H1 (cell line): ENCODE measurements at regions not wholly inside any gene's neighbourhood (a gene's known extent, or its start where the extent isn't known, plus 50 kb on each side); places are given as distances from the start of the nearest gene placed in this dataset.

ENCODE experiments used
- CTCF ChIA-PET: fragments of 300-600 bp; sonication (Branson Sonifier 250); formaldehyde crosslinking; loops from one replicate; lab custom pipeline; 2021; ENCODE audit not compliant: partially characterized antibody; lab: Charles Lee
- POLR2A ChIA-PET: fragments of 300-600 bp; sonication (Branson Sonifier 250); formaldehyde crosslinking; loops from one replicate; lab custom pipeline; 2021; ENCODE audit warnings: inconsistent platforms; ENCODE audit not compliant: partially characterized antibody; lab: Charles Lee
- DNase-seq, 2 experiments: peaks; one replicate each; pipeline versions ENCODE4 v3.0.0 to v3.0.0-alpha.2; 2010 to 2022; ENCODE audit warnings: low spot score in 2 of 2, low read depth in 1 of 2, mixed read lengths in 1 of 2
- FAIRE-seq: peaks from 2 replicates; lab custom pipeline; 2011; peaks lifted over from hg19 to GRCh38; lab: Jason Lieb, UNC
- H2AFZ ChIP-seq: 2 replicates; pipeline ENCODE4 v1.8.1; 2012; ENCODE audit warnings: low read length, inconsistent platforms
- H2AK5ac ChIP-seq: 2 replicates; pipeline ENCODE4 v1.6.1; 2013; ENCODE audit warnings: low read depth, low read length
- H2BK120ac ChIP-seq: replicated peaks from 2 replicates; pipeline ENCODE3; 2013; ENCODE audit warnings: low read depth, low read length, inconsistent platforms
- H2BK12ac ChIP-seq: 2 replicates; pipeline ENCODE4 v1.6.1; 2013; ENCODE audit warnings: low read depth, low read length
- H2BK15ac ChIP-seq: 2 replicates; pipeline ENCODE4 v1.6.1; 2013; ENCODE audit warnings: low read length
- H2BK20ac ChIP-seq: 2 replicates; pipeline ENCODE4 v1.6.1; 2013; ENCODE audit warnings: low read length
- H2BK5ac ChIP-seq: 2 replicates; pipeline ENCODE4 v1.6.1; 2013; ENCODE audit warnings: low read depth, low read length
- H3K14ac ChIP-seq: 2 replicates; pipeline ENCODE4 v1.6.1; 2013; ENCODE audit warnings: inconsistent platforms; ENCODE audit not compliant: insufficient read length
- H3K18ac ChIP-seq: 2 replicates; pipeline ENCODE4 v1.6.1; 2013; ENCODE audit warnings: low read length; ENCODE audit errors: extremely low read depth
- H3K23ac ChIP-seq: 2 replicates; pipeline ENCODE4 v1.6.1; 2013; ENCODE audit warnings: inconsistent platforms; ENCODE audit not compliant: insufficient read length
- H3K23me2 ChIP-seq: 2 replicates; pipeline ENCODE4 v1.6.1; 2013; ENCODE audit warnings: low read depth, low read length
- H3K27ac ChIP-seq: 2 replicates; pipeline ENCODE4 v1.6.1; 2011; ENCODE audit warnings: low read depth, low read length, inconsistent platforms
- H3K27me3 ChIP-seq, 4 experiments: replicated peaks in 1 of 4; 1 replicate in 1 of 4; 2 replicates in 3 of 4; pipeline versions ENCODE4 v1.6.1 to v1.8.1; 2011 to 2013; ENCODE audit warnings: low read length in 3 of 4, mild to moderate bottlenecking in 3 of 4, inconsistent platforms in 2 of 4, mixed read lengths in 2 of 4, moderate library complexity in 1 of 4; ENCODE audit not compliant: control insufficient read depth in 3 of 4, insufficient read depth in 3 of 4; ENCODE audit errors: extremely low read depth in 1 of 4
- H3K36me3 ChIP-seq, 4 experiments: 2 replicates each; pipeline versions ENCODE4 v1.6.1 to v1.8.1; 2011 to 2013; ENCODE audit warnings: mild to moderate bottlenecking in 4 of 4, low read length in 3 of 4, moderate library complexity in 2 of 4, control low read depth in 1 of 4, inconsistent platforms in 1 of 4; ENCODE audit not compliant: insufficient read depth in 4 of 4, control insufficient read depth in 2 of 4
- H3K4ac ChIP-seq: replicated peaks from 2 replicates; pipeline ENCODE3; 2013; ENCODE audit warnings: low read length, low read depth, mixed read lengths, inconsistent platforms; ENCODE audit not compliant: insufficient read length
- H3K4me1 ChIP-seq, 4 experiments: replicated peaks in 1 of 4; 1 replicate in 1 of 4; 2 replicates in 3 of 4; pipeline versions ENCODE4 v1.6.1 to v1.8.1; 2011 to 2013; ENCODE audit warnings: low read length in 3 of 4, inconsistent platforms in 2 of 4, mixed read lengths in 1 of 4; ENCODE audit not compliant: insufficient read depth in 4 of 4, control insufficient read depth in 3 of 4
- H3K4me2 ChIP-seq, 2 experiments: 2 replicates each; pipeline versions ENCODE4 v1.6.1 to v1.8.1; 2011 to 2013; ENCODE audit warnings: low read depth in 2 of 2, low read length in 2 of 2, control low read depth in 1 of 2, inconsistent platforms in 1 of 2, mild to moderate bottlenecking in 1 of 2; ENCODE audit not compliant: insufficient read depth in 1 of 2
- H3K4me3 ChIP-seq, 4 experiments: fragments of 200-600, 300-600 bp in 1 of 4; sonication (generic), shearing (Covaris generic), sonication (Bioruptor Twin) in 1 of 4; 2 replicates each; pipeline versions ENCODE4 v1.5.1 to v1.8.1; 2011 to 2016; ENCODE audit warnings: low read length in 4 of 4, low read depth in 3 of 4, control low read depth in 2 of 4, inconsistent platforms in 2 of 4, mild to moderate bottlenecking in 2 of 4, mixed read lengths in 1 of 4, moderate library complexity in 1 of 4; ENCODE audit not compliant: insufficient read depth in 2 of 4; ENCODE audit errors: extremely low read depth in 1 of 4
- H3K56ac ChIP-seq: replicated peaks from 2 replicates; pipeline ENCODE3; 2013; ENCODE audit warnings: low read depth, mild to moderate bottlenecking, mixed read lengths, low read length, inconsistent platforms; ENCODE audit not compliant: insufficient read length
- H3K79me1 ChIP-seq: 2 replicates; pipeline ENCODE4 v1.6.1; 2013; ENCODE audit warnings: low read depth, low read length, control low read depth
- H3K79me2 ChIP-seq, 2 experiments: 2 replicates each; pipeline versions ENCODE4 v1.6.1 to v1.8.1; 2012 to 2013; ENCODE audit warnings: low read length in 2 of 2, mild to moderate bottlenecking in 2 of 2, inconsistent platforms in 1 of 2; ENCODE audit not compliant: insufficient read depth in 2 of 2, control insufficient read depth in 1 of 2
- H3K9ac ChIP-seq, 4 experiments: replicated peaks in 1 of 4; 1 replicate in 1 of 4; 2 replicates in 3 of 4; pipeline versions ENCODE4 v1.6.1 to v1.8.1; 2011 to 2013; ENCODE audit warnings: low read depth in 3 of 4, low read length in 3 of 4, control low read depth in 2 of 4, mild to moderate bottlenecking in 2 of 4, moderate library complexity in 2 of 4, inconsistent platforms in 1 of 4; ENCODE audit errors: extremely low read depth in 1 of 4
- H3K9me3 ChIP-seq, 2 experiments: 2 replicates each; pipeline versions ENCODE4 v1.6.1 to v1.8.1; 2012 to 2013; ENCODE audit warnings: mild to moderate bottlenecking in 2 of 2, moderate library complexity in 2 of 2, control low read depth in 1 of 2, inconsistent platforms in 1 of 2, low read depth in 1 of 2, low read length in 1 of 2, mixed read lengths in 1 of 2; ENCODE audit not compliant: insufficient read depth in 2 of 2
- H4K20me1 ChIP-seq, 2 experiments: replicated peaks in 1 of 2; 2 replicates each; pipeline versions ENCODE3 to v1.8.1; 2011 to 2013; ENCODE audit warnings: inconsistent platforms in 2 of 2, low read length in 2 of 2, mild to moderate bottlenecking in 1 of 2; ENCODE audit not compliant: insufficient read depth in 2 of 2, control insufficient read depth in 1 of 2
- H4K5ac ChIP-seq: 2 replicates; pipeline ENCODE4 v1.6.1; 2013; ENCODE audit warnings: low read length, low read depth, mixed read lengths, inconsistent platforms; ENCODE audit not compliant: insufficient read length
- H4K8ac ChIP-seq: 2 replicates; pipeline ENCODE4 v1.8.0; 2013; ENCODE audit warnings: mild to moderate bottlenecking, moderate library complexity, low read length, inconsistent platforms; ENCODE audit not compliant: insufficient read depth; ENCODE audit errors: extremely low read depth
- H4K91ac ChIP-seq: replicated peaks from 2 replicates; pipeline ENCODE3; 2013; ENCODE audit warnings: low read length, mixed read lengths, inconsistent platforms; ENCODE audit not compliant: insufficient read length
- ASH2L ChIP-seq: fragments of 200-600, 300-600 bp; sonication (generic); IDR thresholded peaks from one replicate; pipeline ENCODE4 v1.7.1; 2017; ENCODE audit warnings: low read length
- BACH1 ChIP-seq: IDR thresholded peaks from 2 replicates; pipeline ENCODE4 v1.6.1; 2012; ENCODE audit warnings: low read length, improper control_type of control experiment
- CBX5 ChIP-seq: fragments of 300-800, 300-1000 bp; sonication (generic); IDR thresholded peaks from 2 replicates; pipeline ENCODE4 v1.7.1; 2016; ENCODE audit warnings: antibody characterized with exemption, low read length, low read depth
- EGR1 ChIP-seq: IDR thresholded peaks from 2 replicates; pipeline ENCODE4 v1.6.1; 2011; ENCODE audit warnings: low read depth, low read length, borderline replicate concordance
- EP300 ChIP-seq, 2 experiments: IDR thresholded peaks; 1 replicate in 1 of 2; 2 replicates in 1 of 2; pipeline ENCODE4 v1.6.1; 2011 to 2012; ENCODE audit warnings: low read depth in 2 of 2, low read length in 2 of 2, mild to moderate bottlenecking in 2 of 2, borderline replicate concordance in 1 of 2, inconsistent platforms in 1 of 2, moderate library complexity in 1 of 2
- POU5F1 ChIP-seq: IDR thresholded peaks from 2 replicates; pipeline ENCODE4 v1.6.1; 2011; ENCODE audit warnings: low read depth, mild to moderate bottlenecking, low read length, moderate library complexity
- SP4 ChIP-seq: IDR thresholded peaks from 2 replicates; pipeline ENCODE4 v1.6.1; 2012; ENCODE audit warnings: low read length, inconsistent platforms
- SRF ChIP-seq: IDR thresholded peaks from 2 replicates; pipeline ENCODE4 v1.6.1; 2011; ENCODE audit warnings: mild to moderate bottlenecking, low read depth, low read length, moderate library complexity
- TAF1 ChIP-seq: IDR thresholded peaks from 2 replicates; pipeline ENCODE4 v1.6.1; 2011; ENCODE audit warnings: mild to moderate bottlenecking, low read depth, low read length
- TBP ChIP-seq: IDR thresholded peaks from 2 replicates; pipeline ENCODE4 v1.6.1; 2011; ENCODE audit warnings: low read depth, low read length, improper control_type of control experiment
- TCF12 ChIP-seq: IDR thresholded peaks from 2 replicates; pipeline ENCODE4 v1.6.1; 2011; ENCODE audit warnings: low read depth, mild to moderate bottlenecking, low read length
- WGBS, 2 experiments: shearing (Covaris generic) in 1 of 2; methylation state at CpG; one replicate each; pipeline versions ENCODE4 v1.1.6 to v1.1.7; 2013 to 2015; ENCODE audit warnings: low lambda C conversion rate in 2 of 2, mixed read lengths in 2 of 2, inconsistent platforms in 1 of 2, low coverage in 1 of 2, missing lambda C conversion rate in 1 of 2; ENCODE audit not compliant: insufficient replicate concordance in 2 of 2, insufficient coverage in 1 of 2, insufficient read length in 1 of 2; ENCODE audit errors: extremely low coverage in 1 of 2, missing lambda C conversion rate in 1 of 2; 5-methylcytosine and 5-hydroxymethylcytosine counted together
- TF ChIP-seq, protein P1 (sequence below), 3 experiments: IDR thresholded peaks; 1 replicate in 2 of 3; 2 replicates in 1 of 3; pipeline versions ENCODE4 v1.5.1 to v1.6.1; 2011; ENCODE audit warnings: low read length in 3 of 3, mild to moderate bottlenecking in 3 of 3, inconsistent platforms in 2 of 3, low read depth in 1 of 3, moderate library complexity in 1 of 3; ENCODE audit not compliant: insufficient read depth in 1 of 3; ENCODE audit errors: control extremely low read depth in 1 of 3

DNA sequence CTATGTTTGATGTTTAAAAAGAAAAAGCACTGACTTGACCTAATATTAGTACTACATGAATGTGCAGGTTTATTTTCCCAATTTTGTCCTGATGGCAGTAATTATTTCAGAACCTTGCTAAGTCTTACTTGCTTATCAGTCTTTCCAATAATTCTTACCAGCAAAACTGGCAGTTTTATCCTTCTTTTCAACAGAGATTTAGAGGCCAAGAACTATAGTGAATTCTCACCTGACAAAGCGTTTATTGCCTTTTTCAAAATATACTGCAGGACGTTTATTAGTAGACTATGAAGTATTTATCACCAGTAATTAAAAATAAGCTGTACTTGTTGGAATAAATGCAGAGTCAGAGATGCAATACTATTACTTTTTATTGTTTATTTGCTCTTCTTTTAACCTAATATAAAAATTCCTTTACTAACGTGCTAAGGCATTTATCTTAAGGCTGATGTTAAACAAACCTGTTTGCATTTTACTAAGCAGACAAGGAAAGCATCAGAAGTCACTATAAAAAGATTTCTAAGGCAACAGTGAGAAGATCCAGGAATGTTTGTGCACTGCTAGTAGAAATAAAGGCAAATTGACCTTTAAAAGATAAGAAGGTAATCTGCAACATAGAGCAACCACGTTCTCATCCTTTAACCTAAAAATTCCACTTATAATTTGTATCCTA, 80.3 kb upstream of the NOCT start:
- H3K9ac ChIP-seq: no peak overlapping the region
- H3K9me3 ChIP-seq: no peaks in the 10 kb centered on the region
- no peaks in the 10 kb centered on the region for H3K79me1 ChIP-seq
- no peak overlapping the region for H2BK15ac ChIP-seq
- H3K36me3 ChIP-seq: no peaks in the 10 kb centered on the region
- H2AK5ac ChIP-seq: no peak overlapping the region
- no peak overlapping the region for H3K4me2 ChIP-seq
- H2BK20ac ChIP-seq: no peak overlapping the region
- H3K27ac ChIP-seq: no peak overlapping the region
- H3K18ac ChIP-seq: no peak overlapping the region
- no peak for DNase-seq
- H4K8ac ChIP-seq: no peak overlapping the region
- WGBS, 2 experiments: 81 to 100% methylated on average over 1 to 4 of the region's 4 CpGs
- no peak overlapping the region for H3K4me3 ChIP-seq
- no peaks in the 10 kb centered on the region for H3K79me2 ChIP-seq
- H3K23me2 ChIP-seq: no peaks in the 10 kb centered on the region
- peaks cover 3 to 8% (median 6%) of the 10 kb centered on the region in 4 experiments; a peak in 6 of 7 replicates for H3K4me1 ChIP-seq
- H2BK120ac ChIP-seq: no peak overlapping the region
- CTCF ChIA-PET: interaction anchor here (0.5 to 3.4 kb wide), 4 partner anchors 9 to 194 kb away, joined by 3 to 21 read pairs (median 3); no protein-coding TSS in a partner anchor
- H2BK5ac ChIP-seq: no peak overlapping the region
- H2AFZ ChIP-seq: no peak overlapping the region
- H3K4ac ChIP-seq: no peak overlapping the region
- no peak overlapping the region for H3K14ac ChIP-seq
- no peaks in the 10 kb centered on the region for H3K27me3 ChIP-seq
- H2BK12ac ChIP-seq: no peak overlapping the region
- no peak overlapping the region for H4K5ac ChIP-seq
- no peak overlapping the region for H3K23ac ChIP-seq
- FAIRE-seq: no peak
- H4K91ac ChIP-seq: no peak overlapping the region
- POLR2A ChIA-PET: interaction anchor here (1.4 kb wide), 1 partner anchor 38 kb away, joined by 3 read pairs; no protein-coding TSS in a partner anchor
- H4K20me1 ChIP-seq: no peaks in the 10 kb centered on the region
- no peak overlapping the region for H3K56ac ChIP-seq
- TF ChIP-seq SRF (no peak), POU5F1 (no peak), CBX5 (no peak), TCF12 (no peak), EP300 (IDR thresholded peaks at IDR 0.05; ENCODE audit: borderline replicate concordance in 1 of 2, low read depth in 2 of 2, low read length in 2 of 2) (no peak), TAF1 (no peak), TBP (no peak), BACH1 (no peak), SP4 (no peak), EGR1 (no peak), ASH2L (no peak)
- TF ChIP-seq, protein P1, sequence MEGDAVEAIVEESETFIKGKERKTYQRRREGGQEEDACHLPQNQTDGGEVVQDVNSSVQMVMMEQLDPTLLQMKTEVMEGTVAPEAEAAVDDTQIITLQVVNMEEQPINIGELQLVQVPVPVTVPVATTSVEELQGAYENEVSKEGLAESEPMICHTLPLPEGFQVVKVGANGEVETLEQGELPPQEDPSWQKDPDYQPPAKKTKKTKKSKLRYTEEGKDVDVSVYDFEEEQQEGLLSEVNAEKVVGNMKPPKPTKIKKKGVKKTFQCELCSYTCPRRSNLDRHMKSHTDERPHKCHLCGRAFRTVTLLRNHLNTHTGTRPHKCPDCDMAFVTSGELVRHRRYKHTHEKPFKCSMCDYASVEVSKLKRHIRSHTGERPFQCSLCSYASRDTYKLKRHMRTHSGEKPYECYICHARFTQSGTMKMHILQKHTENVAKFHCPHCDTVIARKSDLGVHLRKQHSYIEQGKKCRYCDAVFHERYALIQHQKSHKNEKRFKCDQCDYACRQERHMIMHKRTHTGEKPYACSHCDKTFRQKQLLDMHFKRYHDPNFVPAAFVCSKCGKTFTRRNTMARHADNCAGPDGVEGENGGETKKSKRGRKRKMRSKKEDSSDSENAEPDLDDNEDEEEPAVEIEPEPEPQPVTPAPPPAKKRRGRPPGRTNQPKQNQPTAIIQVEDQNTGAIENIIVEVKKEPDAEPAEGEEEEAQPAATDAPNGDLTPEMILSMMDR (IDR thresholded peaks at IDR 0.05; ENCODE audit: control extremely low read depth in 1 of 3, insufficient read depth in 1 of 3, low read depth in 1 of 3, low read length in 3 of 3): no peak
